ENCODE measurements at regions not wholly inside any gene's neighbourhood (a gene's known extent, or its start where the extent isn't known, plus 50 kb on each side); places are given as distances from the start of the nearest gene placed in this dataset.

- H3K27me3 ChIP-seq (replicated peaks; ENCODE audit: insufficient read depth): no peaks in the 10 kb centered on the region
- no peak overlapping the region for H3K4me3 ChIP-seq
- DNase-seq (ENCODE audit: low spot score) (no peak), ATAC-seq (ENCODE audit: insufficient number of reproducible peaks, low FRiP score, low read depth) (no peak)
- no peaks in the 10 kb centered on the region for H3K9me3 ChIP-seq
- H3K36me3 ChIP-seq: no peaks in the 10 kb centered on the region
- no peaks in the 10 kb centered on the region for H3K4me1 ChIP-seq (ENCODE audit: control insufficient read depth in 1 of 2, low read depth in 2 of 2)
- TF ChIP-seq CTCF (IDR thresholded peaks at IDR 0.05): no peak
- no peak overlapping the region for H3K27ac ChIP-seq
Observed at GRCh38 chr17:55605705-55606487, 94.6 kb upstream of the SMIM36 start.

GRCh38 chr17:55601874-55602364 lies 90.7 kb upstream of the SMIM36 start:
- TF ChIP-seq CTCF (IDR thresholded peaks at IDR 0.05): peak; percentile 19
- Histone ChIP-seq H3K27ac (no peak overlapping the region), H3K4me1 (ENCODE audit: control insufficient read depth in 1 of 2, low read depth in 2 of 2) (no peaks in the 10 kb centered on the region), H3K36me3 (no peaks in the 10 kb centered on the region), H3K4me3 (no peak overlapping the region), H3K9me3 (peaks cover 13% of the 10 kb centered on the region), H3K27me3 (replicated peaks; ENCODE audit: insufficient read depth) (no peaks in the 10 kb centered on the region)
- no peak for DNase-seq (ENCODE audit: low spot score)
- ATAC-seq (ENCODE audit: insufficient number of reproducible peaks, low FRiP score, low read depth): no peak

GRCh38 chr17:55598495-55598894 lies 87.2 kb upstream of the SMIM36 start:
- no peaks in the 10 kb centered on the region for H3K27me3 ChIP-seq (replicated peaks; ENCODE audit: insufficient read depth)
- H3K27ac ChIP-seq: no peak overlapping the region
- H3K4me1 ChIP-seq (ENCODE audit: control insufficient read depth in 1 of 2, low read depth in 2 of 2): no peaks in the 10 kb centered on the region
- DNase-seq (ENCODE audit: low spot score) (no peak), ATAC-seq (ENCODE audit: insufficient number of reproducible peaks, low FRiP score, low read depth) (no peak)
- no peak for TF ChIP-seq CTCF (IDR thresholded peaks at IDR 0.05)
- H3K36me3 ChIP-seq: no peaks in the 10 kb centered on the region
- peaks cover 13% of the 10 kb centered on the region for H3K9me3 ChIP-seq
- no peak overlapping the region for H3K4me3 ChIP-seq

- H3K4me1 ChIP-seq (ENCODE audit: control insufficient read depth in 1 of 2, low read depth in 2 of 2): no peaks in the 10 kb centered on the region
- no peak overlapping the region for H3K4me3 ChIP-seq
- no peak overlapping the region for H3K27ac ChIP-seq
- TF ChIP-seq CTCF (IDR thresholded peaks at IDR 0.05): no peak
- H3K36me3 ChIP-seq: no peaks in the 10 kb centered on the region
- DNase-seq (ENCODE audit: low spot score) (no peak), ATAC-seq (ENCODE audit: insufficient number of reproducible peaks, low FRiP score, low read depth) (no peak)
- no peaks in the 10 kb centered on the region for H3K9me3 ChIP-seq
- no peaks in the 10 kb centered on the region for H3K27me3 ChIP-seq (replicated peaks; ENCODE audit: insufficient read depth)
Observed at GRCh38 chr17:55588446-55589242, 77.4 kb upstream of the SMIM36 start.

GRCh38 chr17:55587608-55588139 lies 76.4 kb upstream of the SMIM36 start:
- H3K36me3 ChIP-seq: no peaks in the 10 kb centered on the region
- no peaks in the 10 kb centered on the region for H3K4me1 ChIP-seq (ENCODE audit: control insufficient read depth in 1 of 2, low read depth in 2 of 2)
- H3K4me3 ChIP-seq: no peak overlapping the region
- ATAC-seq (ENCODE audit: insufficient number of reproducible peaks, low FRiP score, low read depth) (no peak), DNase-seq (ENCODE audit: low spot score) (no peak)
- no peaks in the 10 kb centered on the region for H3K9me3 ChIP-seq
- no peak for TF ChIP-seq CTCF (IDR thresholded peaks at IDR 0.05)
- H3K27ac ChIP-seq: no peak overlapping the region
- no peaks in the 10 kb centered on the region for H3K27me3 ChIP-seq (replicated peaks; ENCODE audit: insufficient read depth)
